GM12878 (cell line): ENCODE measurements at regions not wholly inside any gene's neighbourhood (a gene's known extent, or its start where the extent isn't known, plus 50 kb on each side); places are given as distances from the start of the nearest gene placed in this dataset.

ENCODE experiments used
- ASH2L ChIP-seq: fragments of 300-600, 200-600 bp; sonication (generic); IDR thresholded peaks from 2 replicates; pipeline ENCODE4 v1.6.1; 2017; ENCODE audit warnings: low read depth, mild to moderate bottlenecking, borderline replicate concordance
- BHLHE40 ChIP-seq, 2 experiments: fragments of 450-650 bp in 1 of 2; IDR thresholded peaks; 2 replicates each; pipeline ENCODE4 v1.6.1; 2011 to 2017; ENCODE audit warnings: low read depth in 2 of 2, borderline replicate concordance in 1 of 2, improper control_type of control experiment in 1 of 2, low read length in 1 of 2, mild to moderate bottlenecking in 1 of 2
- CTCF ChIP-seq, 3 experiments: IDR thresholded peaks in 2 of 3; conservative IDR thresholded peaks in 1 of 3; 2 replicates each; pipeline ENCODE4 v1.5.1; 2011; ENCODE audit warnings: low read depth in 3 of 3, low read length in 3 of 3, mild to moderate bottlenecking in 3 of 3, control low read depth in 2 of 3, moderate library complexity in 2 of 3, inconsistent platforms in 1 of 3, mixed read lengths in 1 of 3; ENCODE audit not compliant: control insufficient read depth in 2 of 3, insufficient read depth in 1 of 3; ENCODE audit errors: extremely low read depth in 1 of 3
- EZH2 ChIP-seq: IDR thresholded peaks from 2 replicates; pipeline ENCODE4 v1.6.1; 2012; ENCODE audit warnings: low read depth, mild to moderate bottlenecking, control low read depth, inconsistent platforms, low read length, borderline replicate concordance; ENCODE audit not compliant: control insufficient read depth
- FOXM1 ChIP-seq: IDR thresholded peaks from 2 replicates; pipeline ENCODE4 v1.6.1; 2012; ENCODE audit warnings: low read depth, mild to moderate bottlenecking, inconsistent platforms, low read length, moderate library complexity
- MLLT1 ChIP-seq: fragments of 450-650 bp; IDR thresholded peaks from 2 replicates; pipeline ENCODE4 v1.6.1; 2016; ENCODE audit warnings: mild to moderate bottlenecking
- NFYA ChIP-seq: IDR thresholded peaks from 2 replicates; pipeline ENCODE4 v1.6.1; 2011; ENCODE audit warnings: low read depth, mild to moderate bottlenecking, low read length, improper control_type of control experiment, borderline replicate concordance
- POLR2A ChIP-seq: IDR thresholded peaks from 2 replicates; pipeline ENCODE4 v1.6.1; 2011; ENCODE audit warnings: low read depth, mild to moderate bottlenecking, low read length
- TBL1XR1 ChIP-seq: IDR thresholded peaks from 2 replicates; pipeline ENCODE4 v1.6.1; 2012; ENCODE audit warnings: low read depth, low read length, improper control_type of control experiment
- TCF12 ChIP-seq: IDR thresholded peaks from 2 replicates; pipeline ENCODE4 v1.6.1; 2011; ENCODE audit warnings: low read depth, mild to moderate bottlenecking, low read length
- ZNF274 ChIP-seq: IDR thresholded peaks from one replicate; pipeline ENCODE4 v1.8.0; 2011; ENCODE audit not compliant: insufficient read length, insufficient read depth
- ZZZ3 ChIP-seq: IDR thresholded peaks from 2 replicates; pipeline ENCODE4 v1.6.1; 2011; ENCODE audit warnings: low read depth; ENCODE audit not compliant: control insufficient read depth, insufficient read length
- TF ChIP-seq, protein P1 (sequence below): IDR thresholded peaks from 2 replicates; pipeline ENCODE4 v1.6.1; 2012; ENCODE audit warnings: mild to moderate bottlenecking, low read depth, low read length

GRCh38 chr1:232431326-232431725 lies 198.6 kb downstream of the SIPA1L2 start:
- no peak for TF ChIP-seq TCF12
- TF ChIP-seq, protein P1, sequence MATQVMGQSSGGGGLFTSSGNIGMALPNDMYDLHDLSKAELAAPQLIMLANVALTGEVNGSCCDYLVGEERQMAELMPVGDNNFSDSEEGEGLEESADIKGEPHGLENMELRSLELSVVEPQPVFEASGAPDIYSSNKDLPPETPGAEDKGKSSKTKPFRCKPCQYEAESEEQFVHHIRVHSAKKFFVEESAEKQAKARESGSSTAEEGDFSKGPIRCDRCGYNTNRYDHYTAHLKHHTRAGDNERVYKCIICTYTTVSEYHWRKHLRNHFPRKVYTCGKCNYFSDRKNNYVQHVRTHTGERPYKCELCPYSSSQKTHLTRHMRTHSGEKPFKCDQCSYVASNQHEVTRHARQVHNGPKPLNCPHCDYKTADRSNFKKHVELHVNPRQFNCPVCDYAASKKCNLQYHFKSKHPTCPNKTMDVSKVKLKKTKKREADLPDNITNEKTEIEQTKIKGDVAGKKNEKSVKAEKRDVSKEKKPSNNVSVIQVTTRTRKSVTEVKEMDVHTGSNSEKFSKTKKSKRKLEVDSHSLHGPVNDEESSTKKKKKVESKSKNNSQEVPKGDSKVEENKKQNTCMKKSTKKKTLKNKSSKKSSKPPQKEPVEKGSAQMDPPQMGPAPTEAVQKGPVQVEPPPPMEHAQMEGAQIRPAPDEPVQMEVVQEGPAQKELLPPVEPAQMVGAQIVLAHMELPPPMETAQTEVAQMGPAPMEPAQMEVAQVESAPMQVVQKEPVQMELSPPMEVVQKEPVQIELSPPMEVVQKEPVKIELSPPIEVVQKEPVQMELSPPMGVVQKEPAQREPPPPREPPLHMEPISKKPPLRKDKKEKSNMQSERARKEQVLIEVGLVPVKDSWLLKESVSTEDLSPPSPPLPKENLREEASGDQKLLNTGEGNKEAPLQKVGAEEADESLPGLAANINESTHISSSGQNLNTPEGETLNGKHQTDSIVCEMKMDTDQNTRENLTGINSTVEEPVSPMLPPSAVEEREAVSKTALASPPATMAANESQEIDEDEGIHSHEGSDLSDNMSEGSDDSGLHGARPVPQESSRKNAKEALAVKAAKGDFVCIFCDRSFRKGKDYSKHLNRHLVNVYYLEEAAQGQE, result no peak
- no peak for TF ChIP-seq CTCF (IDR thresholded peaks at IDR 0.05 in 2 of 3, conservative IDR thresholded peaks at IDR 0.05 in 1 of 3; ENCODE audit: control insufficient read depth in 2 of 3, extremely low read depth in 1 of 3, insufficient read depth in 1 of 3, low read depth in 3 of 3, low read length in 3 of 3)
- no peak for TF ChIP-seq NFYA
- TF ChIP-seq ASH2L, result no peak
- TF ChIP-seq FOXM1, result no peak
- no peak for TF ChIP-seq ZNF274
- TF ChIP-seq TBL1XR1, result no peak
- TF ChIP-seq ZZZ3, result no peak
- no peak for TF ChIP-seq EZH2
- no peak for TF ChIP-seq BHLHE40 (IDR thresholded peaks at IDR 0.05; ENCODE audit: borderline replicate concordance in 1 of 2, low read depth in 2 of 2, low read length in 1 of 2)
- TF ChIP-seq MLLT1, result no peak
- no peak for TF ChIP-seq POLR2A
